K562 (cell line): ENCODE measurements at regions not wholly inside any gene's neighbourhood (a gene's known extent, or its start where the extent isn't known, plus 50 kb on each side); places are given as distances from the start of the nearest gene placed in this dataset.
A peak's percentile ranks its signal among the peaks of the same experiment; 100 is the strongest.

Source experiments
- ATAC-seq: fragments of 200-7000 bp; cut with Tn5 transposase; 3 replicates; pipeline ENCODE4 v1.9.1; 2020; ENCODE audit warnings: moderate library complexity
- BruUV-seq: library from RNA; stranded (reverse); fragments of 400-500 nt; replicated peaks from 2 replicates; lab custom pipeline; 2021; lab: Mats Ljungman, UMichigan
- CTCF ChIA-PET: fragments of 300-600 bp; formaldehyde crosslinking; extraction: SDS; loops from one replicate; lab custom pipeline; 2021; ENCODE audit warnings: low intra/inter-chr PET ratio; lab: Yijun Ruan, JAX
- POLR2A ChIA-PET: fragments of 300-600, 350-650 bp; sonication (Branson Sonifier 250); formaldehyde crosslinking; extraction: SDS; loops from one replicate; lab custom pipeline; 2021; ENCODE audit warnings: antibody characterized with exemption, inconsistent platforms; lab: Yijun Ruan, JAX
- DNase-seq, 4 experiments: peaks; one replicate each; pipeline versions ENCODE4 v3.0.0 to v3.0.0-alpha.2; 2011 to 2018; ENCODE audit warnings: low spot score in 3 of 4, mixed read lengths in 3 of 4; ENCODE audit errors: extremely low read depth in 1 of 4
- FAIRE-seq: peaks from 2 replicates; lab custom pipeline; 2011; peaks lifted over from hg19 to GRCh38; lab: Jason Lieb, UNC
- H2AFZ ChIP-seq: 2 replicates; pipeline ENCODE4 v1.6.0; 2011; ENCODE audit warnings: low read depth, low read length, control low read depth, inconsistent platforms
- H3K27ac ChIP-seq: fragments of 200-600 bp; 3 replicates; pipeline ENCODE4 v1.8.0; 2011; ENCODE audit warnings: low read depth, mild to moderate bottlenecking, control low read depth, inconsistent platforms, low read length, moderate library complexity, mixed read lengths; ENCODE audit errors: extremely low read depth
- H3K27me3 ChIP-seq, 2 experiments: fragments of 300-600 bp in 1 of 2; 2 replicates in 1 of 2; 3 replicates in 1 of 2; pipeline versions ENCODE4 v1.6.0 to v1.8.0; 2011; ENCODE audit warnings: inconsistent platforms in 2 of 2, low read length in 2 of 2, mild to moderate bottlenecking in 1 of 2, mixed read lengths in 1 of 2, moderate library complexity in 1 of 2; ENCODE audit not compliant: control insufficient read depth in 2 of 2, insufficient read depth in 2 of 2
- H3K36me3 ChIP-seq: fragments of 300-600 bp; 3 replicates; pipeline ENCODE4 v1.8.0; 2011; ENCODE audit warnings: mild to moderate bottlenecking, low read length, inconsistent platforms; ENCODE audit not compliant: control insufficient read depth, insufficient read depth
- H3K4me1 ChIP-seq, 2 experiments: fragments of 200-600 bp in 1 of 2; replicated peaks in 1 of 2; 2 replicates in 1 of 2; 3 replicates in 1 of 2; pipeline versions ENCODE4 v1.5.1 to v1.8.0; 2011; ENCODE audit warnings: inconsistent platforms in 2 of 2, low read length in 2 of 2, mild to moderate bottlenecking in 1 of 2, mixed read lengths in 1 of 2, moderate library complexity in 1 of 2; ENCODE audit not compliant: control insufficient read depth in 2 of 2, insufficient read depth in 2 of 2
- H3K4me2 ChIP-seq: 2 replicates; pipeline ENCODE4 v1.6.1; 2011; ENCODE audit warnings: low read length, control low read depth, inconsistent platforms, mixed read lengths; ENCODE audit not compliant: insufficient read depth
- H3K4me3 ChIP-seq: fragments of 200-600 bp; sonication (generic), shearing (Covaris generic); 2 replicates; pipeline ENCODE4 v1.5.1; 2016; ENCODE audit warnings: control low read depth, inconsistent platforms
- H3K79me2 ChIP-seq: fragments of 200-600 bp; 3 replicates; pipeline ENCODE4 v1.8.0; 2011; ENCODE audit warnings: low read length, inconsistent platforms; ENCODE audit not compliant: control insufficient read depth, insufficient read depth
- H3K9ac ChIP-seq, 2 experiments: 2 replicates each; pipeline versions ENCODE4 v1.6.0 to v1.6.1; 2011; ENCODE audit warnings: low read depth in 2 of 2, low read length in 2 of 2, control low read depth in 1 of 2, inconsistent platforms in 1 of 2, mild to moderate bottlenecking in 1 of 2, mixed read lengths in 1 of 2; ENCODE audit not compliant: insufficient read depth in 1 of 2
- H3K9me1 ChIP-seq: one replicate; pipeline ENCODE4 v1.6.0; 2011; ENCODE audit warnings: inconsistent platforms, mild to moderate bottlenecking, low read length, moderate library complexity; ENCODE audit not compliant: control insufficient read depth, insufficient read depth
- H3K9me3 ChIP-seq: replicated peaks from 2 replicates; pipeline ENCODE4 v1.5.1; 2011; ENCODE audit warnings: low read depth, low read length, inconsistent platforms; ENCODE audit not compliant: control insufficient read depth, insufficient read depth
- H4K20me1 ChIP-seq: replicated peaks from 2 replicates; pipeline ENCODE4 v1.6.1; 2011; ENCODE audit warnings: low read length, inconsistent platforms, mixed read lengths; ENCODE audit not compliant: control insufficient read depth, insufficient read depth
- ELF4 ChIP-seq: fragments of 450-650 bp; formaldehyde crosslinking; IDR thresholded peaks from 2 replicates; pipeline ENCODE4 v1.4.0; 2022; ENCODE audit warnings: missing genetic modification characterization
- NFIC ChIP-seq: fragments of 450-650 bp; IDR thresholded peaks from 2 replicates; pipeline ENCODE4 v1.6.1; 2017; ENCODE audit warnings: mild to moderate bottlenecking, inconsistent platforms
- ZNF766 ChIP-seq: fragments of 200-800 bp; sonication (Bioruptor generic); conservative IDR thresholded peaks from 2 replicates; pipeline ENCODE4 v1.6.1; 2016; ENCODE audit warnings: missing genetic modification characterization, missing compliant biosample characterization
- in situ Hi-C: fragments of 300-500 bp; cut with MboI; formaldehyde crosslinking; loops from 4 replicates; pipeline ENCODE4 v1.15.0; 2018; ENCODE audit warnings: inconsistent platforms, mixed read lengths
- intact Hi-C: fragments of 100-400 bp; cut with micrococcal nuclease; formaldehyde crosslinking; loops from 2 replicates; pipeline ENCODE4 v1.14.2; 2022
- TF ChIP-seq, protein P1 (sequence below): sonication (generic); formaldehyde crosslinking; IDR thresholded peaks from 2 replicates; pipeline ENCODE4 v1.8.0; 2022; ENCODE audit warnings: missing genetic modification reagents, mild to moderate bottlenecking, borderline replicate concordance

DNA sequence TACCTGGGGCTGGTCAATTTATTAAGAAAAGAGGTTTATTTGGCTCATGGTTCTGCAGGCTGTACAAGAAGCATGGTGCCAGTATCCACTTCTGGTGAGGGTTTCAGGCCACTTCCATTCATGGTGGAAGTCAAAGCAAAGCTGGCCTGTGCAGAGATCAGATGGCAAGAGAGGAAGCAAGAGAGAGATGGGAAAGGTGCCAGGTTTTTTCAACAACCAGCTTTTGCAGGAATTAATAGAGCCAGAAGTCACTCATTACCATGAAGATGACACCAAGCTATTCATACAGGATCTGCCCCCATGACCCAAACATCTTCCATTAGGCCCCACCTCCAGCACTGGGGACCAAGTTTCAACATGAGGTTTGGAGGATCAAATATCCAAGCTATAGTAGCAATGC, 56.8 kb upstream of the ST3GAL5 start:
- H3K79me2 ChIP-seq, result no peaks in the 10 kb centered on the region
- in situ Hi-C loops, result no loop called here

More for the DNA sequence above, 56.8 kb upstream of the ST3GAL5 start:
- Histone ChIP-seq H3K4me2 (no peak overlapping the region), H3K9me3 (peaks cover 7% of the 10 kb centered on the region), H3K36me3 (no peaks in the 10 kb centered on the region), H3K4me3 (no peak overlapping the region), H3K9ac (no peak overlapping the region), H3K4me1 (peaks cover 0 to 6% of the 10 kb centered on the region in 2 experiments; a peak in 3 of 5 replicates), H4K20me1 (no peaks in the 10 kb centered on the region), H3K27me3 (no peaks in the 10 kb centered on the region), H3K9me1 (no peaks in the 10 kb centered on the region), H3K27ac (no peak overlapping the region), H2AFZ (no peak overlapping the region)
- no TSS peak for BruUV-seq
- ATAC-seq (peak; percentile 23; the same call in 1 of the 3 replicates), DNase-seq (no peak), FAIRE-seq (no peak)
- intact Hi-C loops, result no loop called here
- CTCF ChIA-PET, result no interaction called here
- TF ChIP-seq ZNF766 (peak; percentile 90), NFIC (peak; percentile 46), ELF4 (CRISPR knock-in tag) (no peak)
- TF ChIP-seq, protein P1, sequence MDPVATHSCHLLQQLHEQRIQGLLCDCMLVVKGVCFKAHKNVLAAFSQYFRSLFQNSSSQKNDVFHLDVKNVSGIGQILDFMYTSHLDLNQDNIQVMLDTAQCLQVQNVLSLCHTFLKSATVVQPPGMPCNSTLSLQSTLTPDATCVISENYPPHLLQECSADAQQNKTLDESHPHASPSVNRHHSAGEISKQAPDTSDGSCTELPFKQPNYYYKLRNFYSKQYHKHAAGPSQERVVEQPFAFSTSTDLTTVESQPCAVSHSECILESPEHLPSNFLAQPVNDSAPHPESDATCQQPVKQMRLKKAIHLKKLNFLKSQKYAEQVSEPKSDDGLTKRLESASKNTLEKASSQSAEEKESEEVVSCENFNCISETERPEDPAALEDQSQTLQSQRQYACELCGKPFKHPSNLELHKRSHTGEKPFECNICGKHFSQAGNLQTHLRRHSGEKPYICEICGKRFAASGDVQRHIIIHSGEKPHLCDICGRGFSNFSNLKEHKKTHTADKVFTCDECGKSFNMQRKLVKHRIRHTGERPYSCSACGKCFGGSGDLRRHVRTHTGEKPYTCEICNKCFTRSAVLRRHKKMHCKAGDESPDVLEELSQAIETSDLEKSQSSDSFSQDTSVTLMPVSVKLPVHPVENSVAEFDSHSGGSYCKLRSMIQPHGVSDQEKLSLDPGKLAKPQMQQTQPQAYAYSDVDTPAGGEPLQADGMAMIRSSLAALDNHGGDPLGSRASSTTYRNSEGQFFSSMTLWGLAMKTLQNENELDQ (CRISPR knock-in tag), result no peak
- POLR2A ChIA-PET, result interaction anchor here (0.5 to 1.6 kb wide), 3 partner anchors 8 to 16 kb away, joined by 3 to 8 read pairs (median 4); no protein-coding TSS in a partner anchor
